Epithelial cell of esophagus (primary cell): ENCODE measurements at regions not wholly inside any gene's neighbourhood (a gene's known extent, or its start where the extent isn't known, plus 50 kb on each side); places are given as distances from the start of the nearest gene placed in this dataset.
A peak's percentile ranks its signal among the peaks of the same experiment; 100 is the strongest.

Experiments used
- DNase-seq: peaks from one replicate; pipeline ENCODE4 v3.0.0; 2010; ENCODE audit warnings: low read depth
- H3K4me3 ChIP-seq: 2 replicates; pipeline ENCODE4 v1.5.1; 2011; ENCODE audit warnings: mild to moderate bottlenecking, low read length, control low read depth
- CTCF ChIP-seq: IDR thresholded peaks from 2 replicates; pipeline ENCODE4 v1.5.1; 2011; ENCODE audit warnings: low read depth, mild to moderate bottlenecking, low read length, control low read depth, inconsistent platforms; ENCODE audit not compliant: insufficient read depth; ENCODE audit errors: missing control alignments

- TF ChIP-seq CTCF = no peak
- DNase-seq = peak; percentile 82
- no peak overlapping the region for H3K4me3 ChIP-seq
These were observed 151.5 kb upstream of the NR3C1 start for GRCh38 chr5:143554918-143555477.

- TF ChIP-seq CTCF = no peak
- DNase-seq = peak; percentile 97
- no peak overlapping the region for H3K4me3 ChIP-seq
These were observed 150.8 kb upstream of the NR3C1 start for GRCh38 chr5:143554187-143554717.

- no peak overlapping the region for H3K4me3 ChIP-seq
- no peak for TF ChIP-seq CTCF
- no peak for DNase-seq
These were observed 149.2 kb upstream of the NR3C1 start for GRCh38 chr5:143552680-143553079.

- no peak for TF ChIP-seq CTCF
- no peak for DNase-seq
These were observed 148.3 kb upstream of the NR3C1 start for GRCh38 chr5:143551820-143552251.

GRCh38 chr5:143550986-143551630 lies 147.6 kb upstream of the NR3C1 start:
- no peak for DNase-seq
- H3K4me3 ChIP-seq = no peak overlapping the region
- no peak for TF ChIP-seq CTCF

More at GRCh38 chr5:143551820-143552251, 148.3 kb upstream of the NR3C1 start:
- H3K4me3 ChIP-seq = no peak overlapping the region

- TF ChIP-seq CTCF = no peak
- H3K4me3 ChIP-seq = no peak overlapping the region
- no peak for DNase-seq
These were observed 143.9 kb upstream of the NR3C1 start for GRCh38 chr5:143547342-143547741.
